Activated CD4-positive, CD25-positive, alpha-beta regulatory T cell treated with anti-CD3 and anti-CD28 coated beads, Interleukin-2, amount 50 U/mL, for 72 hours (primary cell): ENCODE measurements at regions not wholly inside any gene's neighbourhood (a gene's known extent, or its start where the extent isn't known, plus 50 kb on each side); places are given as distances from the start of the nearest gene placed in this dataset.

Experiments
- DNase-seq: peaks from one replicate; pipeline ENCODE4 v3.0.0; 2021

GRCh38 chr22:49183208-49183825, 644.4 kb downstream of the BRD1 start:
- no peak for DNase-seq

GRCh38 chr22:49182416-49182815, 645.3 kb downstream of the BRD1 start:
- DNase-seq: no peak

GRCh38 chr22:49181942-49182341, 645.7 kb downstream of the BRD1 start:
- no peak for DNase-seq

- DNase-seq: no peak
These were observed 646.2 kb downstream of the BRD1 start for GRCh38 chr22:49181431-49181830.

- no peak for DNase-seq
These were observed 647.0 kb downstream of the BRD1 start for GRCh38 chr22:49180683-49181024.

GRCh38 chr22:49179886-49180682, 647.6 kb downstream of the BRD1 start:
- no peak for DNase-seq

- DNase-seq: no peak
These were observed 648.5 kb downstream of the BRD1 start for GRCh38 chr22:49179175-49179574.

- DNase-seq: no peak
These were observed 649.2 kb downstream of the BRD1 start for GRCh38 chr22:49178246-49179005.

GRCh38 chr22:49177666-49178065, 650.0 kb downstream of the BRD1 start:
- DNase-seq: no peak

- no peak for DNase-seq
These were observed 650.7 kb downstream of the BRD1 start for GRCh38 chr22:49176956-49177355.

GRCh38 chr22:49170053-49170452, 657.6 kb downstream of the BRD1 start:
- DNase-seq: no peak

GRCh38 chr22:49169074-49169744, 658.5 kb downstream of the BRD1 start:
- no peak for DNase-seq

- no peak for DNase-seq
These were observed 659.4 kb downstream of the BRD1 start for GRCh38 chr22:49168219-49168813.

GRCh38 chr22:49166746-49167145, 660.9 kb downstream of the BRD1 start:
- DNase-seq: no peak

- no peak for DNase-seq
These were observed 661.5 kb downstream of the BRD1 start for GRCh38 chr22:49166211-49166610.

- DNase-seq: no peak
These were observed 662.8 kb downstream of the BRD1 start for GRCh38 chr22:49164773-49165320.

GRCh38 chr22:49163960-49164690, 663.5 kb downstream of the BRD1 start:
- no peak for DNase-seq

GRCh38 chr22:49163258-49163959, 664.3 kb downstream of the BRD1 start:
- no peak for DNase-seq

GRCh38 chr22:49162841-49163240, 664.8 kb downstream of the BRD1 start:
- DNase-seq: no peak

GRCh38 chr22:49161002-49161850, 666.4 kb downstream of the BRD1 start:
- DNase-seq: no peak
